H1 (cell line): ENCODE measurements at regions not wholly inside any gene's neighbourhood (a gene's known extent, or its start where the extent isn't known, plus 50 kb on each side); places are given as distances from the start of the nearest gene placed in this dataset.
A peak's percentile ranks its signal among the peaks of the same experiment; 100 is the strongest.

Source experiments
- CTCF ChIA-PET: fragments of 300-600 bp; sonication (Branson Sonifier 250); formaldehyde crosslinking; loops from one replicate; lab custom pipeline; 2021; ENCODE audit not compliant: partially characterized antibody; lab: Charles Lee
- POLR2A ChIA-PET: fragments of 300-600 bp; sonication (Branson Sonifier 250); formaldehyde crosslinking; loops from one replicate; lab custom pipeline; 2021; ENCODE audit warnings: inconsistent platforms; ENCODE audit not compliant: partially characterized antibody; lab: Charles Lee
- DNase-seq, 2 experiments: peaks; one replicate each; pipeline versions ENCODE4 v3.0.0 to v3.0.0-alpha.2; 2010 to 2022; ENCODE audit warnings: low spot score in 2 of 2, low read depth in 1 of 2, mixed read lengths in 1 of 2
- FAIRE-seq: peaks from 2 replicates; lab custom pipeline; 2011; peaks lifted over from hg19 to GRCh38; lab: Jason Lieb, UNC
- H2AFZ ChIP-seq: 2 replicates; pipeline ENCODE4 v1.8.1; 2012; ENCODE audit warnings: low read length, inconsistent platforms
- H2AK5ac ChIP-seq: 2 replicates; pipeline ENCODE4 v1.6.1; 2013; ENCODE audit warnings: low read depth, low read length
- H2BK120ac ChIP-seq: replicated peaks from 2 replicates; pipeline ENCODE3; 2013; ENCODE audit warnings: low read depth, low read length, inconsistent platforms
- H2BK12ac ChIP-seq: 2 replicates; pipeline ENCODE4 v1.6.1; 2013; ENCODE audit warnings: low read depth, low read length
- H2BK15ac ChIP-seq: 2 replicates; pipeline ENCODE4 v1.6.1; 2013; ENCODE audit warnings: low read length
- H2BK20ac ChIP-seq: 2 replicates; pipeline ENCODE4 v1.6.1; 2013; ENCODE audit warnings: low read length
- H2BK5ac ChIP-seq: 2 replicates; pipeline ENCODE4 v1.6.1; 2013; ENCODE audit warnings: low read depth, low read length
- H3K14ac ChIP-seq: 2 replicates; pipeline ENCODE4 v1.6.1; 2013; ENCODE audit warnings: inconsistent platforms; ENCODE audit not compliant: insufficient read length
- H3K18ac ChIP-seq: 2 replicates; pipeline ENCODE4 v1.6.1; 2013; ENCODE audit warnings: low read length; ENCODE audit errors: extremely low read depth
- H3K23ac ChIP-seq: 2 replicates; pipeline ENCODE4 v1.6.1; 2013; ENCODE audit warnings: inconsistent platforms; ENCODE audit not compliant: insufficient read length
- H3K23me2 ChIP-seq: 2 replicates; pipeline ENCODE4 v1.6.1; 2013; ENCODE audit warnings: low read depth, low read length
- H3K27ac ChIP-seq: 2 replicates; pipeline ENCODE4 v1.6.1; 2011; ENCODE audit warnings: low read depth, low read length, inconsistent platforms
- H3K27me3 ChIP-seq, 4 experiments: replicated peaks in 1 of 4; 1 replicate in 1 of 4; 2 replicates in 3 of 4; pipeline versions ENCODE4 v1.6.1 to v1.8.1; 2011 to 2013; ENCODE audit warnings: low read length in 3 of 4, mild to moderate bottlenecking in 3 of 4, inconsistent platforms in 2 of 4, mixed read lengths in 2 of 4, moderate library complexity in 1 of 4; ENCODE audit not compliant: control insufficient read depth in 3 of 4, insufficient read depth in 3 of 4; ENCODE audit errors: extremely low read depth in 1 of 4
- H3K36me3 ChIP-seq, 4 experiments: 2 replicates each; pipeline versions ENCODE4 v1.6.1 to v1.8.1; 2011 to 2013; ENCODE audit warnings: mild to moderate bottlenecking in 4 of 4, low read length in 3 of 4, moderate library complexity in 2 of 4, control low read depth in 1 of 4, inconsistent platforms in 1 of 4; ENCODE audit not compliant: insufficient read depth in 4 of 4, control insufficient read depth in 2 of 4
- H3K4ac ChIP-seq: replicated peaks from 2 replicates; pipeline ENCODE3; 2013; ENCODE audit warnings: low read length, low read depth, mixed read lengths, inconsistent platforms; ENCODE audit not compliant: insufficient read length
- H3K4me1 ChIP-seq, 4 experiments: replicated peaks in 1 of 4; 1 replicate in 1 of 4; 2 replicates in 3 of 4; pipeline versions ENCODE4 v1.6.1 to v1.8.1; 2011 to 2013; ENCODE audit warnings: low read length in 3 of 4, inconsistent platforms in 2 of 4, mixed read lengths in 1 of 4; ENCODE audit not compliant: insufficient read depth in 4 of 4, control insufficient read depth in 3 of 4
- H3K4me2 ChIP-seq, 2 experiments: 2 replicates each; pipeline versions ENCODE4 v1.6.1 to v1.8.1; 2011 to 2013; ENCODE audit warnings: low read depth in 2 of 2, low read length in 2 of 2, control low read depth in 1 of 2, inconsistent platforms in 1 of 2, mild to moderate bottlenecking in 1 of 2; ENCODE audit not compliant: insufficient read depth in 1 of 2
- H3K4me3 ChIP-seq, 4 experiments: fragments of 200-600, 300-600 bp in 1 of 4; sonication (generic), shearing (Covaris generic), sonication (Bioruptor Twin) in 1 of 4; 2 replicates each; pipeline versions ENCODE4 v1.5.1 to v1.8.1; 2011 to 2016; ENCODE audit warnings: low read length in 4 of 4, low read depth in 3 of 4, control low read depth in 2 of 4, inconsistent platforms in 2 of 4, mild to moderate bottlenecking in 2 of 4, mixed read lengths in 1 of 4, moderate library complexity in 1 of 4; ENCODE audit not compliant: insufficient read depth in 2 of 4; ENCODE audit errors: extremely low read depth in 1 of 4
- H3K56ac ChIP-seq: replicated peaks from 2 replicates; pipeline ENCODE3; 2013; ENCODE audit warnings: low read depth, mild to moderate bottlenecking, mixed read lengths, low read length, inconsistent platforms; ENCODE audit not compliant: insufficient read length
- H3K79me1 ChIP-seq: 2 replicates; pipeline ENCODE4 v1.6.1; 2013; ENCODE audit warnings: low read depth, low read length, control low read depth
- H3K79me2 ChIP-seq, 2 experiments: 2 replicates each; pipeline versions ENCODE4 v1.6.1 to v1.8.1; 2012 to 2013; ENCODE audit warnings: low read length in 2 of 2, mild to moderate bottlenecking in 2 of 2, inconsistent platforms in 1 of 2; ENCODE audit not compliant: insufficient read depth in 2 of 2, control insufficient read depth in 1 of 2
- H3K9ac ChIP-seq, 4 experiments: replicated peaks in 1 of 4; 1 replicate in 1 of 4; 2 replicates in 3 of 4; pipeline versions ENCODE4 v1.6.1 to v1.8.1; 2011 to 2013; ENCODE audit warnings: low read depth in 3 of 4, low read length in 3 of 4, control low read depth in 2 of 4, mild to moderate bottlenecking in 2 of 4, moderate library complexity in 2 of 4, inconsistent platforms in 1 of 4; ENCODE audit errors: extremely low read depth in 1 of 4
- H3K9me3 ChIP-seq, 2 experiments: 2 replicates each; pipeline versions ENCODE4 v1.6.1 to v1.8.1; 2012 to 2013; ENCODE audit warnings: mild to moderate bottlenecking in 2 of 2, moderate library complexity in 2 of 2, control low read depth in 1 of 2, inconsistent platforms in 1 of 2, low read depth in 1 of 2, low read length in 1 of 2, mixed read lengths in 1 of 2; ENCODE audit not compliant: insufficient read depth in 2 of 2
- H4K20me1 ChIP-seq, 2 experiments: replicated peaks in 1 of 2; 2 replicates each; pipeline versions ENCODE3 to v1.8.1; 2011 to 2013; ENCODE audit warnings: inconsistent platforms in 2 of 2, low read length in 2 of 2, mild to moderate bottlenecking in 1 of 2; ENCODE audit not compliant: insufficient read depth in 2 of 2, control insufficient read depth in 1 of 2
- H4K5ac ChIP-seq: 2 replicates; pipeline ENCODE4 v1.6.1; 2013; ENCODE audit warnings: low read length, low read depth, mixed read lengths, inconsistent platforms; ENCODE audit not compliant: insufficient read length
- H4K8ac ChIP-seq: 2 replicates; pipeline ENCODE4 v1.8.0; 2013; ENCODE audit warnings: mild to moderate bottlenecking, moderate library complexity, low read length, inconsistent platforms; ENCODE audit not compliant: insufficient read depth; ENCODE audit errors: extremely low read depth
- H4K91ac ChIP-seq: replicated peaks from 2 replicates; pipeline ENCODE3; 2013; ENCODE audit warnings: low read length, mixed read lengths, inconsistent platforms; ENCODE audit not compliant: insufficient read length
- EP300 ChIP-seq, 2 experiments: IDR thresholded peaks; 1 replicate in 1 of 2; 2 replicates in 1 of 2; pipeline ENCODE4 v1.6.1; 2011 to 2012; ENCODE audit warnings: low read depth in 2 of 2, low read length in 2 of 2, mild to moderate bottlenecking in 2 of 2, borderline replicate concordance in 1 of 2, inconsistent platforms in 1 of 2, moderate library complexity in 1 of 2
- RAD21 ChIP-seq, 2 experiments: IDR thresholded peaks in 1 of 2; conservative IDR thresholded peaks in 1 of 2; 2 replicates each; pipeline ENCODE4 v1.6.1; 2011; ENCODE audit warnings: low read depth in 2 of 2, low read length in 2 of 2, improper control_type of control experiment in 1 of 2, inconsistent platforms in 1 of 2, mild to moderate bottlenecking in 1 of 2, moderate library complexity in 1 of 2
- WGBS, 2 experiments: shearing (Covaris generic) in 1 of 2; methylation state at CpG; one replicate each; pipeline versions ENCODE4 v1.1.6 to v1.1.7; 2013 to 2015; ENCODE audit warnings: low lambda C conversion rate in 2 of 2, mixed read lengths in 2 of 2, inconsistent platforms in 1 of 2, low coverage in 1 of 2, missing lambda C conversion rate in 1 of 2; ENCODE audit not compliant: insufficient replicate concordance in 2 of 2, insufficient coverage in 1 of 2, insufficient read length in 1 of 2; ENCODE audit errors: extremely low coverage in 1 of 2, missing lambda C conversion rate in 1 of 2; 5-methylcytosine and 5-hydroxymethylcytosine counted together

DNA sequence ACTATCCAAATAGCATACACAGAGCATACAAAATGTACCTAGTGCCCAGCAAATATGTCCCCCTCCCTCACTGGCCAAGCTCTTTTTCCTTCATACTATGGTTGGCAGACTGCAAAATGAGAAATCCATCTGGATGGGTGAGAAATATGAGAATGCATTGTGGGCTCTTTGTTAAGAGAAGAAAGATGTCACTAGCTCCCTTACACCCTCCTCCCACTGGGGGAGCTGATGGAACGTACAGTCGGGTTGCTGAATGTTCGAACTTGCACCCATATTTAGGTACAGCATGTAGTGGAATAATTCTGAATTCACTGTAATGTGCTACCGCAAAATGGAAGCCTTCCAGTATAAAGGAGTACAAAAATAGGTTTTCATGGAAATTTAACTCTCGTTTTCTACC, 377.4 kb downstream of the GRIN2B start:
- DNase-seq (no peak), FAIRE-seq (no peak)
- Histone ChIP-seq H3K27me3 (no peaks in the 10 kb centered on the region), H3K14ac (no peak overlapping the region), H3K79me1 (no peaks in the 10 kb centered on the region), H2BK120ac (no peak overlapping the region), H4K8ac (no peak overlapping the region), H2BK20ac (no peak overlapping the region), H2BK15ac (no peak overlapping the region), H2AFZ (no peak overlapping the region), H3K27ac (no peak overlapping the region), H3K36me3 (no peaks in the 10 kb centered on the region), H3K18ac (no peak overlapping the region), H2BK5ac (no peak overlapping the region), H3K9me3 (no peaks in the 10 kb centered on the region), H3K4me3 (no peak overlapping the region), H3K9ac (no peak overlapping the region), H3K23ac (no peak overlapping the region), H2BK12ac (no peak overlapping the region), H3K4ac (no peak overlapping the region), H3K79me2 (no peaks in the 10 kb centered on the region), H3K56ac (no peak overlapping the region), H4K20me1 (no peaks in the 10 kb centered on the region), H3K4me1 (no peaks in the 10 kb centered on the region), H4K91ac (no peak overlapping the region), H3K4me2 (no peak overlapping the region), H3K23me2 (no peaks in the 10 kb centered on the region; the same call in 1 of the 2 replicates), H4K5ac (no peak overlapping the region), H2AK5ac (no peak overlapping the region)
- TF ChIP-seq RAD21 (IDR thresholded peaks at IDR 0.05 in 1 of 2, conservative IDR thresholded peaks at IDR 0.05 in 1 of 2; ENCODE audit: low read depth in 2 of 2, low read length in 2 of 2): peak in 1 of 2 experiments; percentile 11; a peak in 1 of 4 replicates
- TF ChIP-seq EP300 (IDR thresholded peaks at IDR 0.05; ENCODE audit: borderline replicate concordance in 1 of 2, low read depth in 2 of 2, low read length in 2 of 2): no peak
- WGBS, 2 experiments: 88% methylated on average over 5 of the region's 5 CpGs; no CpG with 5 or more reads in 1 of the 2 experiments
- ChIA-PET POLR2A (no interaction called here), CTCF (interaction anchor here (0.6 to 2.1 kb wide), 8 partner anchors 10 to 159 kb away, joined by 3 to 6 read pairs (median 4); no protein-coding TSS in a partner anchor)
